ENCODE measurements at regions not wholly inside any gene's neighbourhood (a gene's known extent, or its start where the extent isn't known, plus 50 kb on each side); places are given as distances from the start of the nearest gene placed in this dataset.

DNA sequence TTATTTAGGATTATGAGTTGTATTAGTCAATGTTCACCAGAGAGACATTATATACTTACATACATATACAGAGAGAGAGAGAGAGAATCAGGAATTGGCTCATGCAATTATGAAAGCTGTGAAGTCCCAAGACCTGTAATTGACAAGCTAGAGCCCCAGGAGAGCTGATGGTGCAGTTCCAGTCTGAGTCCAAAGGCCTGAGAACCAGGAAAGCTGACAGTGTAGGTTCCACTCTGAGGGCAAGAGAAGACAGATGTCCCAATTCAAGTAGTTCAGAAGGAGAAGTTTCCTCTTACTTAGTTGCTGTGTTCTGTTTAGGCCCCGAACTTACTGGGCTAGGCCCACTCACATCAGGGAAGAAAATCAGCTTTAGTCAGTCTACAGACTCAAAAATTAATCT lies 76.4 kb upstream of the FICD start:
- no peak for TF ChIP-seq POLR2A (IDR thresholded peaks at IDR 0.05)
- TF ChIP-seq, protein P1, sequence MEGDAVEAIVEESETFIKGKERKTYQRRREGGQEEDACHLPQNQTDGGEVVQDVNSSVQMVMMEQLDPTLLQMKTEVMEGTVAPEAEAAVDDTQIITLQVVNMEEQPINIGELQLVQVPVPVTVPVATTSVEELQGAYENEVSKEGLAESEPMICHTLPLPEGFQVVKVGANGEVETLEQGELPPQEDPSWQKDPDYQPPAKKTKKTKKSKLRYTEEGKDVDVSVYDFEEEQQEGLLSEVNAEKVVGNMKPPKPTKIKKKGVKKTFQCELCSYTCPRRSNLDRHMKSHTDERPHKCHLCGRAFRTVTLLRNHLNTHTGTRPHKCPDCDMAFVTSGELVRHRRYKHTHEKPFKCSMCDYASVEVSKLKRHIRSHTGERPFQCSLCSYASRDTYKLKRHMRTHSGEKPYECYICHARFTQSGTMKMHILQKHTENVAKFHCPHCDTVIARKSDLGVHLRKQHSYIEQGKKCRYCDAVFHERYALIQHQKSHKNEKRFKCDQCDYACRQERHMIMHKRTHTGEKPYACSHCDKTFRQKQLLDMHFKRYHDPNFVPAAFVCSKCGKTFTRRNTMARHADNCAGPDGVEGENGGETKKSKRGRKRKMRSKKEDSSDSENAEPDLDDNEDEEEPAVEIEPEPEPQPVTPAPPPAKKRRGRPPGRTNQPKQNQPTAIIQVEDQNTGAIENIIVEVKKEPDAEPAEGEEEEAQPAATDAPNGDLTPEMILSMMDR (IDR thresholded peaks at IDR 0.05), result no peak

Measured in thyroid gland (tissue), 4 donors.